GM12878 (cell line): ENCODE measurements at regions not wholly inside any gene's neighbourhood (a gene's known extent, or its start where the extent isn't known, plus 50 kb on each side); places are given as distances from the start of the nearest gene placed in this dataset.

Source experiments
- ATAC-seq: fragments of 200-7000 bp; cut with Tn5 transposase; 3 replicates; pipeline ENCODE4 v1.9.1; 2020; ENCODE audit warnings: mild to moderate bottlenecking, moderate library complexity
- BruUV-seq: library from RNA; stranded (reverse); fragments of 400-500 nt; replicated peaks from 2 replicates; lab custom pipeline; 2021; lab: Mats Ljungman, UMichigan
- CTCF ChIA-PET: fragments of 300-600 bp; sonication (Branson Sonifier 250); formaldehyde crosslinking; extraction: SDS; loops from one replicate; lab custom pipeline; 2021; ENCODE audit warnings: inconsistent platforms; lab: Yijun Ruan, JAX
- POLR2A ChIA-PET: fragments of 350-600 bp; formaldehyde crosslinking; extraction: SDS; loops from one replicate; lab custom pipeline; 2021; ENCODE audit warnings: inconsistent platforms; lab: Charles Lee
- RAD21 ChIA-PET: fragments of 300-600 bp; sonication (Branson Sonifier 250); formaldehyde crosslinking; loops from one replicate; lab custom pipeline; 2023; ENCODE audit warnings: antibody characterized with exemption; ENCODE audit not compliant: unreplicated experiment; lab: Charles Lee
- SMC1A ChIA-PET: fragments of 300-600 bp; sonication (Branson Sonifier 250); formaldehyde crosslinking; loops from one replicate; lab custom pipeline; 2023; ENCODE audit not compliant: unreplicated experiment, uncharacterized antibody; lab: Charles Lee
- DNase-seq: peaks from one replicate; pipeline ENCODE4 v3.0.0-alpha.2; 2011; ENCODE audit warnings: low read depth, low spot score
- FAIRE-seq: peaks from 3 replicates; lab custom pipeline; 2011; peaks lifted over from hg19 to GRCh38; lab: Jason Lieb, UNC
- H2AFZ ChIP-seq: 2 replicates; pipeline ENCODE4 v1.6.0; 2011; ENCODE audit warnings: low read depth, low read length, control low read depth; ENCODE audit not compliant: control insufficient read depth
- H3K27ac ChIP-seq: 2 replicates; pipeline ENCODE4 v1.5.1; 2011; ENCODE audit warnings: control low read depth; ENCODE audit not compliant: control insufficient read depth, insufficient read depth
- H3K27me3 ChIP-seq, 2 experiments: replicated peaks in 1 of 2; 2 replicates each; pipeline versions ENCODE4 v1.6.0 to v1.6.1; 2011; ENCODE audit warnings: low read length in 1 of 2; ENCODE audit not compliant: control insufficient read depth in 2 of 2, insufficient read depth in 2 of 2
- H3K36me3 ChIP-seq, 2 experiments: 2 replicates each; pipeline ENCODE4 v1.5.1; 2011; ENCODE audit warnings: low read length in 1 of 2; ENCODE audit not compliant: control insufficient read depth in 2 of 2, insufficient read depth in 2 of 2
- H3K4me1 ChIP-seq: 2 replicates; pipeline ENCODE4 v1.6.1; 2011; ENCODE audit warnings: mild to moderate bottlenecking, low read length, moderate library complexity, mixed read lengths; ENCODE audit not compliant: control insufficient read depth, insufficient read depth
- H3K4me2 ChIP-seq: 2 replicates; pipeline ENCODE4 v1.6.0; 2011; ENCODE audit warnings: control low read depth; ENCODE audit not compliant: control insufficient read depth, insufficient read depth
- H3K4me3 ChIP-seq: fragments of 200-600 bp; sonication (generic); 2 replicates; pipeline ENCODE4 v1.5.1; 2016
- H3K79me2 ChIP-seq: 2 replicates; pipeline ENCODE4 v1.6.0; 2011; ENCODE audit warnings: low read length; ENCODE audit not compliant: control insufficient read depth, insufficient read depth
- H3K9ac ChIP-seq: 2 replicates; pipeline ENCODE4 v1.8.0; 2011; ENCODE audit warnings: low read length, control low read depth, mixed read lengths; ENCODE audit not compliant: control insufficient read depth, insufficient read depth
- H3K9me3 ChIP-seq: replicated peaks from 3 replicates; pipeline ENCODE4 v1.5.1; 2011; ENCODE audit warnings: mild to moderate bottlenecking, low read length; ENCODE audit not compliant: control insufficient read depth, insufficient read depth
- H4K20me1 ChIP-seq: 2 replicates; pipeline ENCODE4 v1.6.0; 2011; ENCODE audit not compliant: control insufficient read depth, insufficient read depth
- BCL3 ChIP-seq: IDR thresholded peaks from 2 replicates; pipeline ENCODE4 v1.6.1; 2011; ENCODE audit warnings: borderline replicate concordance, low read depth, mild to moderate bottlenecking, moderate library complexity, low read length; ENCODE audit not compliant: insufficient read depth, poor library complexity, severe bottlenecking
- CHD4 ChIP-seq: fragments of 200-600 bp; sonication (generic); IDR thresholded peaks from 2 replicates; pipeline ENCODE4 v1.6.1; 2016; ENCODE audit warnings: mild to moderate bottlenecking
- EED ChIP-seq: sonication (generic); IDR thresholded peaks from 2 replicates; pipeline ENCODE4 v1.6.1; 2016; ENCODE audit warnings: antibody characterized with exemption, low read depth
- EGR1 ChIP-seq, 2 experiments: IDR thresholded peaks; 1 replicate in 1 of 2; 2 replicates in 1 of 2; pipeline ENCODE4 v1.6.1; 2011 to 2012; ENCODE audit warnings: low read depth in 2 of 2, low read length in 2 of 2, borderline replicate concordance in 1 of 2, mild to moderate bottlenecking in 1 of 2, moderate library complexity in 1 of 2
- HSF1 ChIP-seq: fragments of 150-350 bp; IDR thresholded peaks from 2 replicates; pipeline ENCODE4 v1.6.1; 2014; ENCODE audit warnings: mild to moderate bottlenecking, low read depth, low read length
- KDM1A ChIP-seq: fragments of 200-600 bp; sonication (generic); IDR thresholded peaks from 2 replicates; pipeline ENCODE4 v1.6.1; 2016; ENCODE audit warnings: borderline replicate concordance
- MTA3 ChIP-seq: IDR thresholded peaks from 2 replicates; pipeline ENCODE4 v1.6.1; 2012; ENCODE audit warnings: low read length, inconsistent platforms, borderline replicate concordance
- MXI1 ChIP-seq: fragments of 150-350 bp; IDR thresholded peaks from 2 replicates; pipeline ENCODE4 v1.6.1; 2011; ENCODE audit warnings: low read depth, mild to moderate bottlenecking, inconsistent platforms, low read length, improper control_type of control experiment
- MYC ChIP-seq: IDR thresholded peaks from 2 replicates; pipeline ENCODE4 v1.6.1; 2011; ENCODE audit warnings: mild to moderate bottlenecking, low read length, moderate library complexity, inconsistent platforms; ENCODE audit not compliant: insufficient read depth, insufficient replicate concordance, insufficient read length, severe bottlenecking
- PKNOX1 ChIP-seq: fragments of 450-650 bp; IDR thresholded peaks from 2 replicates; pipeline ENCODE4 v1.6.1; 2016; ENCODE audit warnings: mild to moderate bottlenecking
- RELA ChIP-seq: fragments of 450-650 bp; IDR thresholded peaks from 2 replicates; pipeline ENCODE4 v1.8.0; 2014; ENCODE audit warnings: borderline replicate concordance; ENCODE audit not compliant: partially characterized antibody
- RUNX3 ChIP-seq: IDR thresholded peaks from 2 replicates; pipeline ENCODE4 v1.6.1; 2012; ENCODE audit warnings: low read length, inconsistent platforms
- SIX5 ChIP-seq: IDR thresholded peaks from 2 replicates; pipeline ENCODE4 v1.6.1; 2011; ENCODE audit warnings: mild to moderate bottlenecking, low read depth, low read length, moderate library complexity; ENCODE audit not compliant: severe bottlenecking
- SMC3 ChIP-seq: IDR thresholded peaks from 2 replicates; pipeline ENCODE4 v1.6.1; 2011; ENCODE audit warnings: low read length, improper control_type of control experiment, borderline replicate concordance
- SP1 ChIP-seq: IDR thresholded peaks from one replicate; pipeline ENCODE4 v1.6.1; 2011; ENCODE audit warnings: low read depth, low read length
- SREBF1 ChIP-seq: IDR thresholded peaks from 2 replicates; pipeline ENCODE4 v1.6.1; 2012; ENCODE audit warnings: mild to moderate bottlenecking, low read length
- USF1 ChIP-seq: IDR thresholded peaks from 2 replicates; pipeline ENCODE4 v1.6.1; 2011; ENCODE audit warnings: borderline replicate concordance, low read depth, mild to moderate bottlenecking, moderate library complexity, mixed read lengths, low read length; ENCODE audit not compliant: insufficient read depth; ENCODE audit errors: extremely low read length
- ZNF24 ChIP-seq: fragments of 450-650 bp; IDR thresholded peaks from 2 replicates; pipeline ENCODE4 v1.6.1; 2017; ENCODE audit warnings: antibody characterized with exemption, mild to moderate bottlenecking
- WGBS: methylation state at CpG from one replicate; pipeline ENCODE4 v1.1.6; 2016; ENCODE audit warnings: low lambda C conversion rate; ENCODE audit not compliant: insufficient replicate concordance, insufficient coverage; ENCODE audit errors: missing lambda C conversion rate; 5-methylcytosine and 5-hydroxymethylcytosine counted together
- in situ Hi-C: fragments of 300-500 bp; cut with MboI; formaldehyde crosslinking; loops from 9 replicates; pipeline ENCODE4 v1.14.3; 2018; ENCODE audit warnings: mixed read lengths
- intact Hi-C: fragments of 100-400 bp; cut with micrococcal nuclease; formaldehyde crosslinking; loops from one replicate; pipeline ENCODE4 v1.14.2; 2022; ENCODE audit not compliant: unreplicated experiment

GRCh38 chr21:25457411-25457810 is 149.9 kb downstream of the MRPL39 start (continued):
- TF ChIP-seq PKNOX1 (0 out of 2 replicates have a peak, but pooled peaks have one; percentile 7), MYC (no peak), SMC3 (peak; percentile 2; the same call in 1 of the 2 replicates), MTA3 (peak; percentile 99)
- TF ChIP-seq, all 136 proteins: peak for 50

- in situ Hi-C loops: no loop called here
- H3K27me3 ChIP-seq: no peaks in the 10 kb centered on the region
- no peaks in the 10 kb centered on the region for H4K20me1 ChIP-seq
- H3K4me1 ChIP-seq: peaks cover 48% of the 10 kb centered on the region
- H3K4me3 ChIP-seq: no peak overlapping the region
- SMC1A ChIA-PET: interaction anchor here (0.8 to 5.5 kb wide), 15 partner anchors 8 to 118 kb away, joined by 3 to 61 read pairs (median 5); no protein-coding TSS in a partner anchor
- CTCF ChIA-PET: interaction anchor here (0.9 to 1.6 kb wide), 9 partner anchors 10 to 71 kb away, joined by 3 to 8 read pairs (median 4); no protein-coding TSS in a partner anchor
- RAD21 ChIA-PET: interaction anchor here (0.5 to 3.8 kb wide), 16 partner anchors 8 to 116 kb away, joined by 3 to 48 read pairs (median 4); no protein-coding TSS in a partner anchor
- H3K9me3 ChIP-seq: peaks cover 18% of the 10 kb centered on the region
- H3K27ac ChIP-seq: peak overlapping the region; percentile 98
- H3K36me3 ChIP-seq: no peaks in the 10 kb centered on the region
- POLR2A ChIA-PET: interaction anchor here (0.6 to 4.6 kb wide), 6 partner anchors 8 to 158 kb away, joined by 3 to 51 read pairs (median 6); no protein-coding TSS in a partner anchor
- intact Hi-C loops: loop anchor here (1.0 kb wide), 5 partner anchors 28 to 106 kb away; no protein-coding TSS in a partner anchor
- peak overlapping the region; percentile 71 for H3K4me2 ChIP-seq
- FAIRE-seq: no peak
- H3K9ac ChIP-seq: peak overlapping the region; percentile 71
- peak; percentile 78 for ATAC-seq
- 2% methylated on average over 3 of the region's 3 CpGs for WGBS
- H2AFZ ChIP-seq: no peak overlapping the region
- BruUV-seq: no TSS peak
- DNase-seq: peak; percentile 77
- H3K79me2 ChIP-seq: peaks cover 32% of the 10 kb centered on the region
- TF ChIP-seq CHD4 (no peak), EGR1 (IDR thresholded peaks at IDR 0.05; ENCODE audit: borderline replicate concordance in 1 of 2, low read depth in 2 of 2, low read length in 2 of 2) (no peak), HSF1 (no peak), KDM1A (no peak), BCL3 (peak; percentile 72), SREBF1 (no peak), SIX5 (no peak), EED (no peak), RELA (peak; percentile 71), USF1 (no peak), ZNF24 (no peak), MXI1 (no peak), SP1 (peak; percentile 15), RUNX3 (peak; percentile 57)
Measured at GRCh38 chr21:25456672-25457071, 150.6 kb downstream of the MRPL39 start.
